Islet of Langerhans (tissue), 1 donor: ENCODE measurements at regions not wholly inside any gene's neighbourhood (a gene's known extent, or its start where the extent isn't known, plus 50 kb on each side); places are given as distances from the start of the nearest gene placed in this dataset.

Experiments
- FAIRE-seq: peaks from one replicate; lab custom pipeline; 2011; peaks lifted over from hg19 to GRCh38; lab: Jason Lieb, UNC

- FAIRE-seq = no peak
Observed at GRCh38 chr4:125703443-125703842, 388.7 kb downstream of the FAT4 start.

GRCh38 chr4:125704726-125705125 is 390.0 kb downstream of the FAT4 start:
- no peak for FAIRE-seq

- no peak for FAIRE-seq
Observed at GRCh38 chr4:125705681-125706080, 390.9 kb downstream of the FAT4 start.

GRCh38 chr4:125707397-125707796 is 392.6 kb downstream of the FAT4 start:
- FAIRE-seq = no peak

- FAIRE-seq = no peak
Observed at GRCh38 chr4:125710766-125711165, 396.0 kb downstream of the FAT4 start.

GRCh38 chr4:125714049-125714448 is 399.3 kb downstream of the FAT4 start:
- FAIRE-seq = no peak

- no peak for FAIRE-seq
Observed at GRCh38 chr4:125714845-125715244, 400.1 kb downstream of the FAT4 start.

- no peak for FAIRE-seq
Observed at GRCh38 chr4:125719987-125720386, 405.2 kb downstream of the FAT4 start.

- no peak for FAIRE-seq
Observed at GRCh38 chr4:125722009-125722408, 407.3 kb downstream of the FAT4 start.

- no peak for FAIRE-seq
Observed at GRCh38 chr4:125725957-125726525, 411.3 kb downstream of the FAT4 start.

GRCh38 chr4:125727931-125728330 is 413.2 kb downstream of the FAT4 start:
- FAIRE-seq = no peak

- no peak for FAIRE-seq
Observed at GRCh38 chr4:125728568-125728967, 413.8 kb downstream of the FAT4 start.

- FAIRE-seq = no peak
Observed at GRCh38 chr4:125729171-125729570, 414.4 kb downstream of the FAT4 start.

- FAIRE-seq = no peak
Observed at GRCh38 chr4:125732632-125733031, 417.9 kb downstream of the FAT4 start.

GRCh38 chr4:125734504-125734903 is 419.7 kb downstream of the FAT4 start:
- no peak for FAIRE-seq

GRCh38 chr4:125735102-125735501 is 420.3 kb downstream of the FAT4 start:
- no peak for FAIRE-seq

- no peak for FAIRE-seq
Observed at GRCh38 chr4:125736057-125736456, 421.3 kb downstream of the FAT4 start.

GRCh38 chr4:125739760-125740159 is 425.0 kb downstream of the FAT4 start:
- FAIRE-seq = no peak

GRCh38 chr4:125741825-125742452 is 427.2 kb downstream of the FAT4 start:
- FAIRE-seq = no peak

- no peak for FAIRE-seq
Observed at GRCh38 chr4:125744891-125745364, 430.2 kb downstream of the FAT4 start.

- FAIRE-seq = no peak
Observed at GRCh38 chr4:125749354-125749753, 434.6 kb downstream of the FAT4 start.

GRCh38 chr4:125750399-125750798 is 435.6 kb downstream of the FAT4 start:
- no peak for FAIRE-seq

- no peak for FAIRE-seq
Observed at GRCh38 chr4:125750828-125751466, 436.2 kb downstream of the FAT4 start.

- FAIRE-seq = no peak
Observed at GRCh38 chr4:125758438-125758837, 443.7 kb downstream of the FAT4 start.
